Right atrium auricular region (tissue), 2 donors: ENCODE measurements at regions not wholly inside any gene's neighbourhood (a gene's known extent, or its start where the extent isn't known, plus 50 kb on each side); places are given as distances from the start of the nearest gene placed in this dataset.
A peak's percentile ranks its signal among the peaks of the same experiment; 100 is the strongest.

Experiments
- DNase-seq: peaks from one replicate; pipeline ENCODE4 v3.0.0-alpha.2; 2019; ENCODE audit warnings: low spot score
- H3K27ac ChIP-seq, 2 donors: fragments of 200-600 bp; sonication (generic); 1 replicate in 1 of 2; 2 replicates in 1 of 2; pipeline ENCODE4 v1.5.1; 2016 to 2019
- H3K27me3 ChIP-seq, 2 donors: fragments of 200-600 bp; sonication (generic); one replicate each; pipeline versions ENCODE4 v1.5.1 to v1.6.0; 2017 to 2019
- H3K36me3 ChIP-seq: fragments of 200-600 bp; sonication (generic); one replicate; pipeline ENCODE4 v1.5.1; 2016
- H3K4me1 ChIP-seq, 2 donors: fragments of 200-600 bp; sonication (generic); one replicate each; pipeline versions ENCODE4 v1.5.1 to v1.6.0; 2017 to 2019
- H3K4me3 ChIP-seq, 2 donors: fragments of 200-600 bp; sonication (generic); 1 replicate in 1 of 2; 2 replicates in 1 of 2; pipeline ENCODE4 v1.5.1; 2017 to 2019; ENCODE audit warnings: mild to moderate bottlenecking in 1 of 2, moderate library complexity in 1 of 2
- H3K9me3 ChIP-seq, 2 donors: fragments of 200-600 bp; sonication (generic); one replicate each; pipeline ENCODE4 v1.5.1; 2019
- CTCF ChIP-seq, 2 donors: fragments of 200-600 bp; sonication (generic); IDR thresholded peaks; one replicate each; pipeline ENCODE4 v1.5.1; 2019; ENCODE audit warnings: antibody characterized with exemption in 2 of 2

- Histone ChIP-seq H3K9me3 (no peaks in the 10 kb centered on the region), H3K27ac (peak overlapping the region in 1 of 2 donors; percentile 1), H3K4me3 (no peak overlapping the region), H3K36me3 (no peaks in the 10 kb centered on the region), H3K4me1 (peaks cover 0 to 11% of the 10 kb centered on the region in 2 donors), H3K27me3 (no peaks in the 10 kb centered on the region)
- no peak for DNase-seq
- TF ChIP-seq CTCF (IDR thresholded peaks at IDR 0.05), result no peak
These were observed 258.0 kb downstream of the PTBP2 start for GRCh38 chr1:96979304-96980268.

GRCh38 chr1:96980448-96980847 lies 258.9 kb downstream of the PTBP2 start:
- Histone ChIP-seq H3K9me3 (no peaks in the 10 kb centered on the region), H3K36me3 (no peaks in the 10 kb centered on the region), H3K27me3 (no peaks in the 10 kb centered on the region), H3K4me1 (peaks cover 0 to 11% of the 10 kb centered on the region in 2 donors), H3K4me3 (no peak overlapping the region), H3K27ac (no peak overlapping the region)
- TF ChIP-seq CTCF (IDR thresholded peaks at IDR 0.05), result no peak
- no peak for DNase-seq

GRCh38 chr1:96981181-96981580 lies 259.6 kb downstream of the PTBP2 start:
- no peaks in the 10 kb centered on the region for H3K9me3 ChIP-seq
- DNase-seq, result no peak
- no peaks in the 10 kb centered on the region for H3K36me3 ChIP-seq
- no peaks in the 10 kb centered on the region for H3K27me3 ChIP-seq
- H3K4me1 ChIP-seq, result peaks cover 0 to 11% of the 10 kb centered on the region in 2 donors
- H3K27ac ChIP-seq, result no peak overlapping the region
- H3K4me3 ChIP-seq, result no peak overlapping the region
- TF ChIP-seq CTCF (IDR thresholded peaks at IDR 0.05), result no peak

- H3K27me3 ChIP-seq, result no peaks in the 10 kb centered on the region
- no peaks in the 10 kb centered on the region for H3K9me3 ChIP-seq
- H3K4me3 ChIP-seq, result no peak overlapping the region
- no peak for TF ChIP-seq CTCF (IDR thresholded peaks at IDR 0.05)
- no peaks in the 10 kb centered on the region for H3K36me3 ChIP-seq
- H3K27ac ChIP-seq, result no peak overlapping the region
- no peak for DNase-seq
- peaks cover 0 to 11% of the 10 kb centered on the region in 2 donors for H3K4me1 ChIP-seq
These were observed 260.5 kb downstream of the PTBP2 start for GRCh38 chr1:96982118-96982517.

- Histone ChIP-seq H3K27me3 (no peaks in the 10 kb centered on the region), H3K36me3 (no peaks in the 10 kb centered on the region), H3K4me3 (no peak overlapping the region), H3K27ac (no peak overlapping the region), H3K9me3 (no peaks in the 10 kb centered on the region), H3K4me1 (peaks cover 0 to 11% of the 10 kb centered on the region in 2 donors)
- DNase-seq, result no peak
- no peak for TF ChIP-seq CTCF (IDR thresholded peaks at IDR 0.05)
These were observed 262.3 kb downstream of the PTBP2 start for GRCh38 chr1:96983866-96984265.
